ENCODE measurements at regions not wholly inside any gene's neighbourhood (a gene's known extent, or its start where the extent isn't known, plus 50 kb on each side); places are given as distances from the start of the nearest gene placed in this dataset.

DNA sequence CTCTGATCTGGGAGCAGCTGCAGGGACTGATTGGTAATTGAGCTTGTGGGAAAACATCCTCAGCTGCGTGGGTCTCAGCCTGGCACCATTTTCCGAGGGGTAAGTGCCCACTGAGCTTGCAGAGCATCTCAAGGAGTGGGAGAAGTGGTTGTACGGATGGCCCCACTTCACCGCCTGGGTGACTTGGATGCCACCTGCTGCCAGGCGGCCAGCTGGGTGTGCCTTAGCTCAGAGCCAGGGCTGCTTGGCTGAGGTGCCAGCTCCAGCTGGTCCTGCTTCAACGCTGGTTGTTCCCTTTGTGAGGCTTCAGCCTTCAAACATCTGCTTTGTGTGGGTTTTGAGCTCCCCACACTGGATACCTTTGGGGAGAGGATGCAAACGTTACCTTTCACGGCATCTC, 482.7 kb upstream of the EEF2KMT start:
- no peak for TF ChIP-seq ZNF274 (IDR thresholded peaks at IDR 0.05; ENCODE audit: low read depth, low read length)
- no peak for TF ChIP-seq YY1 (IDR thresholded peaks at IDR 0.05; ENCODE audit: insufficient read depth, insufficient read length)
